ENCODE measurements at regions not wholly inside any gene's neighbourhood (a gene's known extent, or its start where the extent isn't known, plus 50 kb on each side); places are given as distances from the start of the nearest gene placed in this dataset.

- no peak overlapping the region for H3K4me3 ChIP-seq (ENCODE audit: low read depth, low read length)
- TF ChIP-seq CTCF (IDR thresholded peaks at IDR 0.05; ENCODE audit: insufficient read depth, low read depth, low read length, missing control alignments): no peak
- no peak for DNase-seq (ENCODE audit: low read depth)
These were observed 50.0 kb upstream of the ALDH1B1 start for GRCh38 chr9:38342532-38342931.

- no peak for DNase-seq (ENCODE audit: low read depth)
- no peak for TF ChIP-seq CTCF (IDR thresholded peaks at IDR 0.05; ENCODE audit: insufficient read depth, low read depth, low read length, missing control alignments)
- no peak overlapping the region for H3K4me3 ChIP-seq (ENCODE audit: low read depth, low read length)
These were observed 50.4 kb upstream of the ALDH1B1 start for GRCh38 chr9:38342096-38342495.

- no peak for TF ChIP-seq CTCF (IDR thresholded peaks at IDR 0.05; ENCODE audit: insufficient read depth, low read depth, low read length, missing control alignments)
- H3K4me3 ChIP-seq (ENCODE audit: low read depth, low read length): no peak overlapping the region
- DNase-seq (ENCODE audit: low read depth): no peak
These were observed 53.0 kb upstream of the ALDH1B1 start for GRCh38 chr9:38339496-38339895.

GRCh38 chr9:38339087-38339486 is 53.4 kb upstream of the ALDH1B1 start:
- H3K4me3 ChIP-seq (ENCODE audit: low read depth, low read length): no peak overlapping the region
- TF ChIP-seq CTCF (IDR thresholded peaks at IDR 0.05; ENCODE audit: insufficient read depth, low read depth, low read length, missing control alignments): no peak
- peak; percentile 65 for DNase-seq (ENCODE audit: low read depth)

- H3K4me3 ChIP-seq (ENCODE audit: low read depth, low read length): no peak overlapping the region
- DNase-seq (ENCODE audit: low read depth): no peak
- TF ChIP-seq CTCF (IDR thresholded peaks at IDR 0.05; ENCODE audit: insufficient read depth, low read depth, low read length, missing control alignments): no peak
These were observed 54.0 kb upstream of the ALDH1B1 start for GRCh38 chr9:38338342-38339018.

- DNase-seq (ENCODE audit: low read depth): no peak
- no peak overlapping the region for H3K4me3 ChIP-seq (ENCODE audit: low read depth, low read length)
- no peak for TF ChIP-seq CTCF (IDR thresholded peaks at IDR 0.05; ENCODE audit: insufficient read depth, low read depth, low read length, missing control alignments)
These were observed 54.7 kb upstream of the ALDH1B1 start for GRCh38 chr9:38337706-38338264.

GRCh38 chr9:38337181-38337580 is 55.3 kb upstream of the ALDH1B1 start:
- DNase-seq (ENCODE audit: low read depth): no peak
- no peak for TF ChIP-seq CTCF (IDR thresholded peaks at IDR 0.05; ENCODE audit: insufficient read depth, low read depth, low read length, missing control alignments)

More at GRCh38 chr9:38337181-38337580, 55.3 kb upstream of the ALDH1B1 start:
- H3K4me3 ChIP-seq (ENCODE audit: low read depth, low read length): no peak overlapping the region
